ENCODE measurements at regions not wholly inside any gene's neighbourhood (a gene's known extent, or its start where the extent isn't known, plus 50 kb on each side); places are given as distances from the start of the nearest gene placed in this dataset.

GRCh38 chr3:139197251-139197650 is 146.6 kb upstream of the MRPS22 start:
- no peaks in the 10 kb centered on the region for H4K20me1 ChIP-seq
- H3K4me1 ChIP-seq, result peaks cover 42% of the 10 kb centered on the region
- no peak overlapping the region for H3K9ac ChIP-seq
- H3K36me3 ChIP-seq, result no peaks in the 10 kb centered on the region
- no peak overlapping the region for H3K4me3 ChIP-seq
- H3K27me3 ChIP-seq, result no peaks in the 10 kb centered on the region
- TF ChIP-seq Cebpa-rat (IDR thresholded peaks at IDR 0.05), result no peak
- peak overlapping the region; percentile 68; the same call in 1 of the 2 replicates for H3K4me2 ChIP-seq
- H3K9me3 ChIP-seq, result peaks cover 17% of the 10 kb centered on the region
- H3K27ac ChIP-seq, result no peak overlapping the region

DNA sequence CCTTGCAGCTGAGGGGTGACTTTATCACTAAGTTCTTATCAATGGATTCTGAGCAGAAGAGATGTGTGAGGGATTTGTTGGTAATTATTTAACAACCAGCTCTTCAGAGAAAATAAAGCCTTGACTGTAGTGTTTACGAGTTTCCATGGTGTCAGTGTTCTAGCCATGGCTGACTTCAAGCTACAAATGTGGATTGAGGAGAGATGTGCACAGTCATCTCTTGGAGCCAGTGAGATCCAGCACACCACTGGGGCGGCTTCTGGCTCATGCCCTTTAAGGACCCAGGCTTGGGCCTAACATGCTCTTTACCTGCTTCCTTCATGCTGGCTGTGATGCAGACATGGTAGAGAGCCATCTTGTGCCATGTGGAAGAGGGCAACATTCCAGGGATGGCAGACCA is 145.6 kb upstream of the MRPS22 start:
- Histone ChIP-seq H3K27ac (peak overlapping the region; percentile 59), H3K4me2 (peak overlapping the region; percentile 68)

DNA sequence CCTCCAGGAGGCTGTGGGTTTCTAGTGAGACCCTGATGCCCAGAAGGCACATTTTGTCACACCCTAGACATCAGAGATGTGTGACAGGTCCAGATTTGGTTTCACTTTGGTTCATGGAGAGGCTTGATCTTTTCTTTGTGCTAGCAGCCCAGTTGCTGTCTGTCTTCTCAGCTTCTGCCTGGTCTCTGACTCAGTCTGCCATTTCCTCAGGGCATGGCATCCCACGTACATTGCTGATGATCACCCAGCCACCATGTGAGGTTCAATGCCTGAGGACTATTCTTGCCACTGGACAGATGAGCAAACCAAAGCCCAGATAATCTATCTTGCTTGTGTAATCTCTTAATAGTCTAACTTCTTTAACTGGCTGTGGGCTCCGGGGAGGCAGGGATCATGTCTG is 144.9 kb upstream of the MRPS22 start:
- Histone ChIP-seq H3K4me1 (peaks cover 44% of the 10 kb centered on the region), H3K4me2 (peak overlapping the region; percentile 68)

More for the DNA sequence above, 145.6 kb upstream of the MRPS22 start:
- no peaks in the 10 kb centered on the region for H3K27me3 ChIP-seq
- H3K36me3 ChIP-seq, result no peaks in the 10 kb centered on the region
- TF ChIP-seq Cebpa-rat (IDR thresholded peaks at IDR 0.05), result no peak
- H3K4me3 ChIP-seq, result 0 out of 2 replicates have a peak overlapping the region, but pooled peaks have one; percentile 7
- H3K4me1 ChIP-seq, result peaks cover 44% of the 10 kb centered on the region
- H4K20me1 ChIP-seq, result no peaks in the 10 kb centered on the region
- peaks cover 17% of the 10 kb centered on the region for H3K9me3 ChIP-seq
- no peak overlapping the region; the same call in 1 of the 2 replicates for H3K9ac ChIP-seq

GRCh38 chr3:139199421-139200010 is 144.3 kb upstream of the MRPS22 start:
- H3K27ac ChIP-seq, result peak overlapping the region; percentile 59
- H3K4me2 ChIP-seq, result peak overlapping the region; percentile 68
- no peaks in the 10 kb centered on the region for H4K20me1 ChIP-seq
- no peak overlapping the region for H3K4me3 ChIP-seq
- H3K9me3 ChIP-seq, result peaks cover 17% of the 10 kb centered on the region
- TF ChIP-seq Cebpa-rat (IDR thresholded peaks at IDR 0.05), result no peak
- H3K9ac ChIP-seq, result no peak overlapping the region
- no peaks in the 10 kb centered on the region for H3K27me3 ChIP-seq
- H3K36me3 ChIP-seq, result no peaks in the 10 kb centered on the region
- H3K4me1 ChIP-seq, result peaks cover 44% of the 10 kb centered on the region

More for the DNA sequence above, 144.9 kb upstream of the MRPS22 start:
- H4K20me1 ChIP-seq, result no peaks in the 10 kb centered on the region
- H3K9me3 ChIP-seq, result peaks cover 17% of the 10 kb centered on the region
- no peak for TF ChIP-seq Cebpa-rat (IDR thresholded peaks at IDR 0.05)
- no peaks in the 10 kb centered on the region for H3K36me3 ChIP-seq
- peak overlapping the region; percentile 7; the same call in 1 of the 2 replicates for H3K4me3 ChIP-seq
- peak overlapping the region; percentile 59 for H3K27ac ChIP-seq
- no peaks in the 10 kb centered on the region for H3K27me3 ChIP-seq
- peak overlapping the region; percentile 32; the same call in 1 of the 2 replicates for H3K9ac ChIP-seq

GRCh38 chr3:139201446-139202225 is 142.2 kb upstream of the MRPS22 start:
- Histone ChIP-seq H3K4me3 (no peak overlapping the region), H4K20me1 (no peaks in the 10 kb centered on the region), H3K4me2 (peak overlapping the region; percentile 36), H3K36me3 (no peaks in the 10 kb centered on the region), H3K9me3 (peaks cover 3% of the 10 kb centered on the region), H3K9ac (no peak overlapping the region), H3K27ac (no peak overlapping the region), H3K4me1 (peaks cover 44% of the 10 kb centered on the region), H3K27me3 (no peaks in the 10 kb centered on the region)
- TF ChIP-seq Cebpa-rat (IDR thresholded peaks at IDR 0.05), result no peak

- H3K27me3 ChIP-seq, result no peaks in the 10 kb centered on the region
- H3K9me3 ChIP-seq, result no peaks in the 10 kb centered on the region
- no peak for TF ChIP-seq Cebpa-rat (IDR thresholded peaks at IDR 0.05)
- H3K4me2 ChIP-seq, result peak overlapping the region; percentile 36
- H3K4me1 ChIP-seq, result peaks cover 44% of the 10 kb centered on the region
- H3K27ac ChIP-seq, result no peak overlapping the region
- H4K20me1 ChIP-seq, result no peaks in the 10 kb centered on the region
- H3K36me3 ChIP-seq, result no peaks in the 10 kb centered on the region
- no peak overlapping the region for H3K4me3 ChIP-seq
- no peak overlapping the region for H3K9ac ChIP-seq
Observed at GRCh38 chr3:139202226-139202958, 141.4 kb upstream of the MRPS22 start.

DNA sequence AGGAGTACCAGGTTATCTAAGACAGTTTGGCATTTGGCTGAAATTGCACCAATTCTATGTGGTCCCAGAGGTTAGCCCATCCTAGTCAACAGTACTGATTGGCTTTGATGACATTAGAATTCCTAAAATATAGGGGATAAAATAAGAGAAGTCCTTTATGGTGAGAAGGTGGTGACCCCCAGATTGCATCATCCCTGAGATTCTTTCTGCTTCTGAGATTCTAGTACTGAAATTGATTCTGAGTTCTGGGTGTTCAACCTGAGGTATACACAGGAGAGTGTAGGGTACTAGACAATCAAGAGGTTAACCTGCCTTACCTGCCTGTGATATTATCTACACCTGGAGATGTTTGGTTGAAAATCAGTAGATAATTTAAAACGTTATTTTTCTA is 140.9 kb upstream of the MRPS22 start:
- Histone ChIP-seq H3K4me3 (no peak overlapping the region), H3K9ac (no peak overlapping the region), H3K9me3 (no peaks in the 10 kb centered on the region), H3K27ac (no peak overlapping the region), H3K4me1 (peaks cover 38% of the 10 kb centered on the region), H3K36me3 (no peaks in the 10 kb centered on the region), H4K20me1 (no peaks in the 10 kb centered on the region), H3K27me3 (no peaks in the 10 kb centered on the region), H3K4me2 (no peak overlapping the region)
- TF ChIP-seq Cebpa-rat (IDR thresholded peaks at IDR 0.05), result no peak

GRCh38 chr3:139203752-139204151 is 140.1 kb upstream of the MRPS22 start:
- Histone ChIP-seq H4K20me1 (no peaks in the 10 kb centered on the region), H3K4me1 (peaks cover 30% of the 10 kb centered on the region), H3K9me3 (no peaks in the 10 kb centered on the region), H3K4me2 (no peak overlapping the region), H3K4me3 (no peak overlapping the region), H3K36me3 (no peaks in the 10 kb centered on the region), H3K27ac (no peak overlapping the region), H3K9ac (no peak overlapping the region), H3K27me3 (no peaks in the 10 kb centered on the region)
- no peak for TF ChIP-seq Cebpa-rat (IDR thresholded peaks at IDR 0.05)

DNA sequence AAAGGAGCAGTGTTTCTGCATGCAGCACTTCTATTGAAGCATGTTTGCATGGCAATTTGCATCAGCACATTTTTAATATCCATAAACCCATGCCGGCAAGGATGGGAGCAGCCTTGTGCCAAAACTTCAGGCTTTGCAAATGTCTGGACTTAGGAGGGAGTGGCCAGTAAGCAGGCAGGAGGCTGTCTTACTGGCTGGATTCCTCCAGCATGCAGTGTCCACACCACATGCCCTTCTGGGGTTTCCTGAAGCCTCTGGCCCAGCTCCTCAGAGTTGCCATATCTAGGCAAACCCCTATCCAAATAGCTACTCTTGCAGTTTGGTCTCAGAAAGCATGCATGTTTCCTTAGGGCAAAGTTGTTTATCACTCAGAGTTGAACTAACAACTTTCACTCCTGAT is 139.1 kb upstream of the MRPS22 start:
- Histone ChIP-seq H3K4me1 (peaks cover 20% of the 10 kb centered on the region), H3K4me3 (no peak overlapping the region), H3K4me2 (no peak overlapping the region), H3K9ac (no peak overlapping the region), H4K20me1 (no peaks in the 10 kb centered on the region), H3K36me3 (no peaks in the 10 kb centered on the region), H3K27ac (no peak overlapping the region), H3K27me3 (no peaks in the 10 kb centered on the region), H3K9me3 (no peaks in the 10 kb centered on the region)
- no peak for TF ChIP-seq Cebpa-rat (IDR thresholded peaks at IDR 0.05)

GRCh38 chr3:139213936-139214335 is 129.9 kb upstream of the MRPS22 start:
- no peak overlapping the region for H3K4me2 ChIP-seq
- TF ChIP-seq Cebpa-rat (IDR thresholded peaks at IDR 0.05), result no peak
- H3K4me3 ChIP-seq, result no peak overlapping the region
- no peaks in the 10 kb centered on the region for H4K20me1 ChIP-seq
- no peak overlapping the region for H3K9ac ChIP-seq
- H3K27ac ChIP-seq, result no peak overlapping the region
- H3K27me3 ChIP-seq, result no peaks in the 10 kb centered on the region
- H3K4me1 ChIP-seq, result no peaks in the 10 kb centered on the region
- no peaks in the 10 kb centered on the region for H3K36me3 ChIP-seq
- H3K9me3 ChIP-seq, result no peaks in the 10 kb centered on the region
